GM12878 (cell line): ENCODE measurements at regions not wholly inside any gene's neighbourhood (a gene's known extent, or its start where the extent isn't known, plus 50 kb on each side); places are given as distances from the start of the nearest gene placed in this dataset.

ENCODE experiments used
- CEBPB ChIP-seq, 2 experiments: fragments of 150-350 bp in 1 of 2; IDR thresholded peaks; 2 replicates each; pipeline ENCODE4 v1.6.1; 2012 to 2014; ENCODE audit warnings: low read depth in 2 of 2, low read length in 2 of 2, borderline replicate concordance in 1 of 2, inconsistent platforms in 1 of 2
- CTCF ChIP-seq, 3 experiments: IDR thresholded peaks in 2 of 3; conservative IDR thresholded peaks in 1 of 3; 2 replicates each; pipeline ENCODE4 v1.5.1; 2011; ENCODE audit warnings: low read depth in 3 of 3, low read length in 3 of 3, mild to moderate bottlenecking in 3 of 3, control low read depth in 2 of 3, moderate library complexity in 2 of 3, inconsistent platforms in 1 of 3, mixed read lengths in 1 of 3; ENCODE audit not compliant: control insufficient read depth in 2 of 3, insufficient read depth in 1 of 3; ENCODE audit errors: extremely low read depth in 1 of 3
- IRF4 ChIP-seq: IDR thresholded peaks from 2 replicates; pipeline ENCODE4 v1.6.1; 2011; ENCODE audit warnings: low read depth, low read length
- PML ChIP-seq: IDR thresholded peaks from 2 replicates; pipeline ENCODE4 v1.6.1; 2012; ENCODE audit warnings: low read length, inconsistent platforms
- POLR2A ChIP-seq: IDR thresholded peaks from 2 replicates; pipeline ENCODE4 v1.6.1; 2011; ENCODE audit warnings: low read depth, mild to moderate bottlenecking, low read length
- POLR2AphosphoS5 ChIP-seq: IDR thresholded peaks from 2 replicates; pipeline ENCODE4 v1.6.1; 2011; ENCODE audit warnings: mild to moderate bottlenecking, low read length, inconsistent platforms
- RCOR1 ChIP-seq: conservative IDR thresholded peaks from 2 replicates; pipeline ENCODE4 v1.6.1; 2012; ENCODE audit warnings: low read depth, low read length, improper control_type of control experiment
- TAF1 ChIP-seq: IDR thresholded peaks from 2 replicates; pipeline ENCODE4 v1.6.1; 2011; ENCODE audit warnings: mild to moderate bottlenecking, low read depth, low read length, borderline replicate concordance
- TARDBP ChIP-seq: IDR thresholded peaks from 2 replicates; pipeline ENCODE4 v1.6.1; 2016; ENCODE audit warnings: borderline replicate concordance
- TCF12 ChIP-seq: IDR thresholded peaks from 2 replicates; pipeline ENCODE4 v1.6.1; 2011; ENCODE audit warnings: low read depth, mild to moderate bottlenecking, low read length
- ZSCAN29 ChIP-seq: fragments of 450-650 bp; IDR thresholded peaks from 2 replicates; pipeline ENCODE4 v1.6.1; 2017; ENCODE audit warnings: mild to moderate bottlenecking, moderate library complexity

DNA sequence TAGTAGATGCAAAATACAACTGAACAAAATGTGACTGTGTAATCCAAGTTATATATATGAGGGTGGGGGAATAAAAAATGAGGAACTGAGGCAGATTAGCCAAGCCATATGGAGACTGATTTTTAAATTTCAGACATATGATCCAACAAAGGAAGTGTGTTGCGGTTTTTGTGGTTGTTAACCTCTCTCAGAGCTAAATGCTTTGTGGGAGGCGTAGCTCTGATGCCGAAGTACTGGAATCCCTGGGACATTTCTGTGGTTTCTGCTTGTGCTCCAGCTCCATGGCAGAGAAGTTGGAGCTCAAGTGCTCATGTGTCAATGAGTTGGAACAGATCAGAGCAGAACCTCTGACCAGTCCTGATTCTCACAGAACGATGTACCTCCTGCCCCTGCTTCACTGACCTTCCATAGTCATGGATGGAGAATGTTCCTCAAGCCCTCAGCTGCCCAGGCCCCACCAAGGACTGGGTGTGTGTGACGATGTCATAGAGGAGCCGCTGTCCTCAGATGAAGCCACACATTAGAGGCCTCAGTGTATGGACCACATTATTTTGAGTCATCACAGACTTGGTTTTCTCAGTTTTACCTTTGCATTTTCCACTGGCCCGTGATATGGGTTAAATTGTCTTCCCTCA, 107.6 kb downstream of the SOX1 start:
- no peak for TF ChIP-seq TARDBP
- TF ChIP-seq POLR2A: no peak
- no peak for TF ChIP-seq PML
- no peak for TF ChIP-seq CTCF (IDR thresholded peaks at IDR 0.05 in 2 of 3, conservative IDR thresholded peaks at IDR 0.05 in 1 of 3; ENCODE audit: control insufficient read depth in 2 of 3, extremely low read depth in 1 of 3, insufficient read depth in 1 of 3, low read depth in 3 of 3, low read length in 3 of 3)
- no peak for TF ChIP-seq RCOR1
- no peak for TF ChIP-seq TCF12
- TF ChIP-seq IRF4: no peak
- no peak for TF ChIP-seq ZSCAN29
- TF ChIP-seq CEBPB (IDR thresholded peaks at IDR 0.05; ENCODE audit: borderline replicate concordance in 1 of 2, low read depth in 2 of 2, low read length in 2 of 2): no peak
- no peak for TF ChIP-seq TAF1
- TF ChIP-seq POLR2AphosphoS5: no peak
